GM12892 (cell line): ENCODE measurements at regions not wholly inside any gene's neighbourhood (a gene's known extent, or its start where the extent isn't known, plus 50 kb on each side); places are given as distances from the start of the nearest gene placed in this dataset.

Source experiments
- POLR2A ChIP-seq: IDR thresholded peaks from 2 replicates; pipeline ENCODE4 v1.6.1; 2011; ENCODE audit warnings: low read depth, low read length, control low read depth
- POLR2AphosphoS5 ChIP-seq: IDR thresholded peaks from 2 replicates; pipeline ENCODE4 v1.6.1; 2011; ENCODE audit warnings: low read depth, low read length, control low read depth
- TAF1 ChIP-seq: IDR thresholded peaks from 2 replicates; pipeline ENCODE4 v1.6.1; 2011; ENCODE audit warnings: low read depth, mild to moderate bottlenecking, control low read depth, low read length, borderline replicate concordance

DNA sequence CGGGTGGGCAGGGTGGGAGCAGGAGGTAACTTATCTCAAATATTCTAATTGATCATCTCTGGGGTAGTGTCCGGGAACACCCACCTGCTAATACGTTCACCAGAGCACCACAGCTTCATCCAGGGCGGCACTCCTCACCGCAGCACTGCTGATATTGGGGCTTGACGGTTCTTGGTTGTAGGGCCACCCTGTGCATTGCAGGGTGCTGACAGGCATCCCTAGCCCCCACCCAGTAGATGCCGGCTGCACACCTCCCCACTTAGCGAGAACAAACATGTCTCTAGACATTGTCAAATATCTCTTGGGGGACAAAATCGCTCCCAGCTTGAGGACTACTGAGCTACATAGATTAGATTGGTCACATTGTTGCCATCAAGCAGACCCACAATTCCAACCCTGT is 73.9 kb upstream of the WASF3 start:
- no peak for TF ChIP-seq POLR2A
- TF ChIP-seq POLR2AphosphoS5 = no peak
- no peak for TF ChIP-seq TAF1
